OCI-LY3 (cell line): ENCODE measurements at regions not wholly inside any gene's neighbourhood (a gene's known extent, or its start where the extent isn't known, plus 50 kb on each side); places are given as distances from the start of the nearest gene placed in this dataset.

Experiments used
- CTCF ChIP-seq: fragments of 200-600, 300-600 bp; sonication (generic); IDR thresholded peaks from 2 replicates; pipeline ENCODE4 v1.5.1; 2014; ENCODE audit warnings: antibody characterized with exemption, low read length, low read depth
- EZH2phosphoT487 ChIP-seq: fragments of 200-600 bp; shearing (Covaris generic); IDR thresholded peaks from 2 replicates; pipeline ENCODE4 v1.6.1; 2018; ENCODE audit warnings: antibody characterized with exemption, mixed run types, low read depth

DNA sequence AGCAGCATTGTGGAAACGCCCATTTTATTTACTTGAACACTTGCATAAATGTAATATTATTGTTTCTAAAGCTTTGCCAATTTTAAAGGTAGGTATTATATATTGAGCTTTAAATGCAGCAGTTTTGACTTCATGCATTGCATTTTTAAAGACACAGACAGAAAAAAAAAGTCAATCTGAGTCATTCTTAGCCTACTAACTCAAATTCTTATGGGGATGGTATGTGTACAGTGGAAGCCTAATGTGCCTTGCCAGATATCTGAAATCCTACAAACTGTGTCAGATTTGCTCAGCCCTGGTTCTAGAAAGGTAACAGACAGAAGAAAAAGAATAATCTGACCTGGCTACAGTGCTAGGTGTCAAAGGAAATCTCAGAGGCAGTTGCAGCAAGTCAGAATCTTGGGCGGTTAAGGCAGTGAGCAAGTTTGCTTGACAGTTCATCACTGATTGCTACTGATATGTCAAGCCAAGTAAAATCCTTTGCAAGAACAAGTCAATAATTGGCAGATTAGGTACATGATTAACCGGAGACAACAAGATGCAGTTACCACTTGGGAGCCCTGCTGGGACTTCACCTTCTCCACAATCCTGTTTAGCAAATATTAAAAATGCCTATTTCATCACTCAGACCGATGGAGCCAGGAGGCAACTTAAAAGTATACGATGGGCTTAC lies 224.8 kb upstream of the WWC1 start:
- TF ChIP-seq CTCF, result no peak
- no peak for TF ChIP-seq EZH2phosphoT487
